GM12878 (cell line): ENCODE measurements at regions not wholly inside any gene's neighbourhood (a gene's known extent, or its start where the extent isn't known, plus 50 kb on each side); places are given as distances from the start of the nearest gene placed in this dataset.

Experiments used
- ATAC-seq: fragments of 200-7000 bp; cut with Tn5 transposase; 3 replicates; pipeline ENCODE4 v1.9.1; 2020; ENCODE audit warnings: mild to moderate bottlenecking, moderate library complexity
- BruUV-seq: library from RNA; stranded (reverse); fragments of 400-500 nt; replicated peaks from 2 replicates; lab custom pipeline; 2021; lab: Mats Ljungman, UMichigan
- CTCF ChIA-PET: fragments of 300-600 bp; sonication (Branson Sonifier 250); formaldehyde crosslinking; extraction: SDS; loops from one replicate; lab custom pipeline; 2021; ENCODE audit warnings: inconsistent platforms; lab: Yijun Ruan, JAX
- POLR2A ChIA-PET: fragments of 350-600 bp; formaldehyde crosslinking; extraction: SDS; loops from one replicate; lab custom pipeline; 2021; ENCODE audit warnings: inconsistent platforms; lab: Charles Lee
- RAD21 ChIA-PET: fragments of 300-600 bp; sonication (Branson Sonifier 250); formaldehyde crosslinking; loops from one replicate; lab custom pipeline; 2023; ENCODE audit warnings: antibody characterized with exemption; ENCODE audit not compliant: unreplicated experiment; lab: Charles Lee
- SMC1A ChIA-PET: fragments of 300-600 bp; sonication (Branson Sonifier 250); formaldehyde crosslinking; loops from one replicate; lab custom pipeline; 2023; ENCODE audit not compliant: unreplicated experiment, uncharacterized antibody; lab: Charles Lee
- DNase-seq: peaks from one replicate; pipeline ENCODE4 v3.0.0-alpha.2; 2011; ENCODE audit warnings: low read depth, low spot score
- FAIRE-seq: peaks from 3 replicates; lab custom pipeline; 2011; peaks lifted over from hg19 to GRCh38; lab: Jason Lieb, UNC
- H2AFZ ChIP-seq: 2 replicates; pipeline ENCODE4 v1.6.0; 2011; ENCODE audit warnings: low read depth, low read length, control low read depth; ENCODE audit not compliant: control insufficient read depth
- H3K27ac ChIP-seq: 2 replicates; pipeline ENCODE4 v1.5.1; 2011; ENCODE audit warnings: control low read depth; ENCODE audit not compliant: control insufficient read depth, insufficient read depth
- H3K27me3 ChIP-seq, 2 experiments: replicated peaks in 1 of 2; 2 replicates each; pipeline versions ENCODE4 v1.6.0 to v1.6.1; 2011; ENCODE audit warnings: low read length in 1 of 2; ENCODE audit not compliant: control insufficient read depth in 2 of 2, insufficient read depth in 2 of 2
- H3K36me3 ChIP-seq, 2 experiments: 2 replicates each; pipeline ENCODE4 v1.5.1; 2011; ENCODE audit warnings: low read length in 1 of 2; ENCODE audit not compliant: control insufficient read depth in 2 of 2, insufficient read depth in 2 of 2
- H3K4me1 ChIP-seq: 2 replicates; pipeline ENCODE4 v1.6.1; 2011; ENCODE audit warnings: mild to moderate bottlenecking, low read length, moderate library complexity, mixed read lengths; ENCODE audit not compliant: control insufficient read depth, insufficient read depth
- H3K4me2 ChIP-seq: 2 replicates; pipeline ENCODE4 v1.6.0; 2011; ENCODE audit warnings: control low read depth; ENCODE audit not compliant: control insufficient read depth, insufficient read depth
- H3K4me3 ChIP-seq: fragments of 200-600 bp; sonication (generic); 2 replicates; pipeline ENCODE4 v1.5.1; 2016
- H3K79me2 ChIP-seq: 2 replicates; pipeline ENCODE4 v1.6.0; 2011; ENCODE audit warnings: low read length; ENCODE audit not compliant: control insufficient read depth, insufficient read depth
- H3K9ac ChIP-seq: 2 replicates; pipeline ENCODE4 v1.8.0; 2011; ENCODE audit warnings: low read length, control low read depth, mixed read lengths; ENCODE audit not compliant: control insufficient read depth, insufficient read depth
- H3K9me3 ChIP-seq: replicated peaks from 3 replicates; pipeline ENCODE4 v1.5.1; 2011; ENCODE audit warnings: mild to moderate bottlenecking, low read length; ENCODE audit not compliant: control insufficient read depth, insufficient read depth
- H4K20me1 ChIP-seq: 2 replicates; pipeline ENCODE4 v1.6.0; 2011; ENCODE audit not compliant: control insufficient read depth, insufficient read depth
- ATF7 ChIP-seq: fragments of 450-650 bp; IDR thresholded peaks from 2 replicates; pipeline ENCODE4 v1.6.1; 2016; ENCODE audit warnings: low read depth, mild to moderate bottlenecking
- CHD1 ChIP-seq: IDR thresholded peaks from 2 replicates; pipeline ENCODE4 v1.6.1; 2012; ENCODE audit warnings: low read depth, low read length, improper control_type of control experiment
- FOS ChIP-seq: IDR thresholded peaks from 3 replicates; pipeline ENCODE4 v1.6.1; 2011; ENCODE audit warnings: borderline replicate concordance; ENCODE audit not compliant: insufficient read length; ENCODE audit errors: extremely low read depth
- MEF2A ChIP-seq: IDR thresholded peaks from 2 replicates; pipeline ENCODE4 v1.6.1; 2011; ENCODE audit warnings: low read depth, mild to moderate bottlenecking, low read length, moderate library complexity; ENCODE audit not compliant: insufficient read depth
- MTA3 ChIP-seq: IDR thresholded peaks from 2 replicates; pipeline ENCODE4 v1.6.1; 2012; ENCODE audit warnings: low read length, inconsistent platforms, borderline replicate concordance
- POLR2AphosphoS5 ChIP-seq: IDR thresholded peaks from 2 replicates; pipeline ENCODE4 v1.6.1; 2011; ENCODE audit warnings: mild to moderate bottlenecking, low read length, inconsistent platforms
- RAD51 ChIP-seq: fragments of 450-650 bp; IDR thresholded peaks from 2 replicates; pipeline ENCODE4 v1.6.1; 2016; ENCODE audit warnings: moderate library complexity, mild to moderate bottlenecking, inconsistent platforms
- SMARCA5 ChIP-seq: fragments of 450-650 bp; IDR thresholded peaks from 2 replicates; pipeline ENCODE4 v1.6.1; 2017; ENCODE audit warnings: mild to moderate bottlenecking
- SMC3 ChIP-seq: IDR thresholded peaks from 2 replicates; pipeline ENCODE4 v1.6.1; 2011; ENCODE audit warnings: low read length, improper control_type of control experiment, borderline replicate concordance
- TCF12 ChIP-seq: IDR thresholded peaks from 2 replicates; pipeline ENCODE4 v1.6.1; 2011; ENCODE audit warnings: low read depth, mild to moderate bottlenecking, low read length
- in situ Hi-C: fragments of 300-500 bp; cut with MboI; formaldehyde crosslinking; loops from 9 replicates; pipeline ENCODE4 v1.14.3; 2018; ENCODE audit warnings: mixed read lengths
- intact Hi-C: fragments of 100-400 bp; cut with micrococcal nuclease; formaldehyde crosslinking; loops from one replicate; pipeline ENCODE4 v1.14.2; 2022; ENCODE audit not compliant: unreplicated experiment
- TF ChIP-seq, protein P1 (sequence below): fragments of 450-650 bp; IDR thresholded peaks from 2 replicates; pipeline ENCODE4 v1.6.1; 2017; ENCODE audit warnings: mild to moderate bottlenecking, moderate library complexity
- TF ChIP-seq, protein P2 (sequence below): fragments of 450-650 bp; IDR thresholded peaks from 2 replicates; pipeline ENCODE4 v1.6.1; 2016; ENCODE audit warnings: mild to moderate bottlenecking, moderate library complexity, borderline replicate concordance
- TF ChIP-seq, protein P3 (sequence below): fragments of 450-650 bp; IDR thresholded peaks from 2 replicates; pipeline ENCODE4 v1.6.1; 2016; ENCODE audit warnings: mild to moderate bottlenecking

GRCh38 chr3:53412953-53413352, 65.6 kb upstream of the DCP1A start:
- in situ Hi-C loops = no loop called here

More at GRCh38 chr3:53412953-53413352, 65.6 kb upstream of the DCP1A start:
- Histone ChIP-seq H3K4me1 (no peaks in the 10 kb centered on the region), H3K79me2 (no peaks in the 10 kb centered on the region), H3K36me3 (no peaks in the 10 kb centered on the region), H2AFZ (no peak overlapping the region), H3K27me3 (no peaks in the 10 kb centered on the region), H3K9me3 (no peaks in the 10 kb centered on the region; the same call in 1 of the 3 replicates), H3K4me2 (no peak overlapping the region), H3K4me3 (no peak overlapping the region), H4K20me1 (no peaks in the 10 kb centered on the region), H3K27ac (no peak overlapping the region)
- ChIA-PET RAD21 (no interaction called here), POLR2A (no interaction called here), SMC1A (no interaction called here)
- no TSS peak for BruUV-seq
- FAIRE-seq = no peak
- TF ChIP-seq ATF7 = no peak
- TF ChIP-seq RAD51 = no peak
- no peak for TF ChIP-seq FOS
- TF ChIP-seq MEF2A = no peak
- TF ChIP-seq, protein P1, sequence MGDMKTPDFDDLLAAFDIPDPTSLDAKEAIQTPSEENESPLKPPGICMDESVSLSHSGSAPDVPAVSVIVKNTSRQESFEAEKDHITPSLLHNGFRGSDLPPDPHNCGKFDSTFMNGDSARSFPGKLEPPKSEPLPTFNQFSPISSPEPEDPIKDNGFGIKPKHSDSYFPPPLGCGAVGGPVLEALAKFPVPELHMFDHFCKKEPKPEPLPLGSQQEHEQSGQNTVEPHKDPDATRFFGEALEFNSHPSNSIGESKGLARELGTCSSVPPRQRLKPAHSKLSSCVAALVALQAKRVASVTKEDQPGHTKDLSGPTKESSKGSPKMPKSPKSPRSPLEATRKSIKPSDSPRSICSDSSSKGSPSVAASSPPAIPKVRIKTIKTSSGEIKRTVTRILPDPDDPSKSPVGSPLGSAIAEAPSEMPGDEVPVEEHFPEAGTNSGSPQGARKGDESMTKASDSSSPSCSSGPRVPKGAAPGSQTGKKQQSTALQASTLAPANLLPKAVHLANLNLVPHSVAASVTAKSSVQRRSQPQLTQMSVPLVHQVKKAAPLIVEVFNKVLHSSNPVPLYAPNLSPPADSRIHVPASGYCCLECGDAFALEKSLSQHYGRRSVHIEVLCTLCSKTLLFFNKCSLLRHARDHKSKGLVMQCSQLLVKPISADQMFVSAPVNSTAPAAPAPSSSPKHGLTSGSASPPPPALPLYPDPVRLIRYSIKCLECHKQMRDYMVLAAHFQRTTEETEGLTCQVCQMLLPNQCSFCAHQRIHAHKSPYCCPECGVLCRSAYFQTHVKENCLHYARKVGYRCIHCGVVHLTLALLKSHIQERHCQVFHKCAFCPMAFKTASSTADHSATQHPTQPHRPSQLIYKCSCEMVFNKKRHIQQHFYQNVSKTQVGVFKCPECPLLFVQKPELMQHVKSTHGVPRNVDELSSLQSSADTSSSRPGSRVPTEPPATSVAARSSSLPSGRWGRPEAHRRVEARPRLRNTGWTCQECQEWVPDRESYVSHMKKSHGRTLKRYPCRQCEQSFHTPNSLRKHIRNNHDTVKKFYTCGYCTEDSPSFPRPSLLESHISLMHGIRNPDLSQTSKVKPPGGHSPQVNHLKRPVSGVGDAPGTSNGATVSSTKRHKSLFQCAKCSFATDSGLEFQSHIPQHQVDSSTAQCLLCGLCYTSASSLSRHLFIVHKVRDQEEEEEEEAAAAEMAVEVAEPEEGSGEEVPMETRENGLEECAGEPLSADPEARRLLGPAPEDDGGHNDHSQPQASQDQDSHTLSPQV = no peak
- TF ChIP-seq POLR2AphosphoS5 = no peak
- no peak for TF ChIP-seq MTA3
- no peak for TF ChIP-seq SMC3
- no peak for TF ChIP-seq CHD1
- TF ChIP-seq SMARCA5 = no peak
- TF ChIP-seq, protein P2, sequence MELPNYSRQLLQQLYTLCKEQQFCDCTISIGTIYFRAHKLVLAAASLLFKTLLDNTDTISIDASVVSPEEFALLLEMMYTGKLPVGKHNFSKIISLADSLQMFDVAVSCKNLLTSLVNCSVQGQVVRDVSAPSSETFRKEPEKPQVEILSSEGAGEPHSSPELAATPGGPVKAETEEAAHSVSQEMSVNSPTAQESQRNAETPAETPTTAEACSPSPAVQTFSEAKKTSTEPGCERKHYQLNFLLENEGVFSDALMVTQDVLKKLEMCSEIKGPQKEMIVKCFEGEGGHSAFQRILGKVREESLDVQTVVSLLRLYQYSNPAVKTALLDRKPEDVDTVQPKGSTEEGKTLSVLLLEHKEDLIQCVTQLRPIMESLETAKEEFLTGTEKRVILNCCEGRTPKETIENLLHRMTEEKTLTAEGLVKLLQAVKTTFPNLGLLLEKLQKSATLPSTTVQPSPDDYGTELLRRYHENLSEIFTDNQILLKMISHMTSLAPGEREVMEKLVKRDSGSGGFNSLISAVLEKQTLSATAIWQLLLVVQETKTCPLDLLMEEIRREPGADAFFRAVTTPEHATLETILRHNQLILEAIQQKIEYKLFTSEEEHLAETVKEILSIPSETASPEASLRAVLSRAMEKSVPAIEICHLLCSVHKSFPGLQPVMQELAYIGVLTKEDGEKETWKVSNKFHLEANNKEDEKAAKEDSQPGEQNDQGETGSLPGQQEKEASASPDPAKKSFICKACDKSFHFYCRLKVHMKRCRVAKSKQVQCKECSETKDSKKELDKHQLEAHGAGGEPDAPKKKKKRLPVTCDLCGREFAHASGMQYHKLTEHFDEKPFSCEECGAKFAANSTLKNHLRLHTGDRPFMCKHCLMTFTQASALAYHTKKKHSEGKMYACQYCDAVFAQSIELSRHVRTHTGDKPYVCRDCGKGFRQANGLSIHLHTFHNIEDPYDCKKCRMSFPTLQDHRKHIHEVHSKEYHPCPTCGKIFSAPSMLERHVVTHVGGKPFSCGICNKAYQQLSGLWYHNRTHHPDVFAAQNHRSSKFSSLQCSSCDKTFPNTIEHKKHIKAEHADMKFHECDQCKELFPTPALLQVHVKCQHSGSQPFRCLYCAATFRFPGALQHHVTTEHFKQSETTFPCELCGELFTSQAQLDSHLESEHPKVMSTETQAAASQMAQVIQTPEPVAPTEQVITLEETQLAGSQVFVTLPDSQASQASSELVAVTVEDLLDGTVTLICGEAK = no peak
- no peak for TF ChIP-seq TCF12
- TF ChIP-seq, protein P3, sequence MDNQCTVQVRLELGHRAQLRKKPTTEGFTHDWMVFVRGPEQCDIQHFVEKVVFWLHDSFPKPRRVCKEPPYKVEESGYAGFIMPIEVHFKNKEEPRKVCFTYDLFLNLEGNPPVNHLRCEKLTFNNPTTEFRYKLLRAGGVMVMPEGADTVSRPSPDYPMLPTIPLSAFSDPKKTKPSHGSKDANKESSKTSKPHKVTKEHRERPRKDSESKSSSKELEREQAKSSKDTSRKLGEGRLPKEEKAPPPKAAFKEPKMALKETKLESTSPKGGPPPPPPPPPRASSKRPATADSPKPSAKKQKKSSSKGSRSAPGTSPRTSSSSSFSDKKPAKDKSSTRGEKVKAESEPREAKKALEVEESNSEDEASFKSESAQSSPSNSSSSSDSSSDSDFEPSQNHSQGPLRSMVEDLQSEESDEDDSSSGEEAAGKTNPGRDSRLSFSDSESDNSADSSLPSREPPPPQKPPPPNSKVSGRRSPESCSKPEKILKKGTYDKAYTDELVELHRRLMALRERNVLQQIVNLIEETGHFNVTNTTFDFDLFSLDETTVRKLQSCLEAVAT = no peak
- TF ChIP-seq, all 136 proteins: peak for 0
- CTCF ChIA-PET = no interaction called here
- no peak for DNase-seq
- no peak for ATAC-seq
- intact Hi-C loops = no loop called here
- H3K9ac ChIP-seq = no peak overlapping the region
